MCF 10A (cell line): ENCODE measurements at regions not wholly inside any gene's neighbourhood (a gene's known extent, or its start where the extent isn't known, plus 50 kb on each side); places are given as distances from the start of the nearest gene placed in this dataset.

Experiments used
- BruUV-seq: library from RNA; stranded (reverse); fragments of 400-500 nt; replicated peaks from 2 replicates; lab custom pipeline; 2021; lab: Mats Ljungman, UMichigan
- CTCF ChIA-PET: fragments of 300-600 bp; sonication (Branson Sonifier 250); formaldehyde crosslinking; extraction: SDS; loops from one replicate; lab custom pipeline; 2021; ENCODE audit warnings: antibody characterized with exemption, inconsistent platforms; lab: Yijun Ruan, JAX
- POLR2A ChIA-PET: fragments of 300-600, 350-650 bp; sonication (Branson Sonifier 250); formaldehyde crosslinking; extraction: SDS; loops from one replicate; lab custom pipeline; 2020; ENCODE audit warnings: antibody characterized with exemption, inconsistent platforms; lab: Yijun Ruan, JAX
- DNase-seq: peaks from one replicate; pipeline ENCODE4 v3.0.0-alpha.2; 2018; ENCODE audit not compliant: unreplicated experiment
- H3K27ac Mint-ChIP-seq: one replicate; pipeline ENCODE4 v1.8.0; 2022; ENCODE audit warnings: mild to moderate bottlenecking, low read depth, mixed read lengths; ENCODE audit not compliant: unreplicated experiment
- H3K27me3 Mint-ChIP-seq: one replicate; pipeline ENCODE4 v1.8.0; 2022; ENCODE audit warnings: mixed read lengths; ENCODE audit not compliant: insufficient read depth, unreplicated experiment
- H3K36me3 Mint-ChIP-seq: one replicate; pipeline ENCODE4 v1.8.0; 2022; ENCODE audit warnings: mild to moderate bottlenecking, moderate library complexity, mixed read lengths; ENCODE audit not compliant: insufficient read depth, unreplicated experiment
- H3K4me1 Mint-ChIP-seq: one replicate; pipeline ENCODE4 v1.8.0; 2022; ENCODE audit warnings: mixed read lengths; ENCODE audit not compliant: insufficient read depth, unreplicated experiment
- H3K4me3 Mint-ChIP-seq: one replicate; pipeline ENCODE4 v1.8.0; 2022; ENCODE audit warnings: mild to moderate bottlenecking, moderate library complexity, mixed read lengths; ENCODE audit not compliant: unreplicated experiment
- H3K9me3 Mint-ChIP-seq: one replicate; pipeline ENCODE4 v1.8.0; 2022; ENCODE audit warnings: mixed read lengths; ENCODE audit not compliant: unreplicated experiment
- intact Hi-C: fragments of 100-400 bp; cut with micrococcal nuclease; formaldehyde crosslinking; loops from 2 replicates; pipeline ENCODE4 v1.14.1; 2022
- TF ChIP-seq, protein P1 (sequence below): fragments of 200-600 bp; IDR thresholded peaks from one replicate; pipeline ENCODE4 v1.8.0; 2022; ENCODE audit warnings: antibody characterized with exemption, mild to moderate bottlenecking; ENCODE audit not compliant: unreplicated experiment

DNA sequence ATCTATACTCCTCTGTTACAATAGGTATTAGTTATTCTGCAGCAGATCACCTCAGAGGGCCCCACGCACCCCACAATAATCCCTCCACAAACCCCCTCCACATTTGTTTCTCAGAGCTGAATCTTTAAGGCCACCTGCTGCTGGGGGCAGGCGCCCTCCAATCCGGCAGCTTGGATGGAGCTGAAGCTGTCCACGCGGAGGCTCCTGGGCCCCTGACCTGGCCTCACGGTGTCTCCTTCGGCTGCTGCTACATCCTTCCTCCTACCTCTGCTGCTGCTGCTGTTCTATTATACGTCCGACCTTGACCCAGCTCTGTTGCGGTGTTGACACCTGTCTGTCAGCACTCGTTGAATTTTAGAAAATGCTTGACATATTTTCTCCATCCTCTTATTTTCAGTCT lies 430.2 kb upstream of the ZFP42 start:
- H3K27me3 Mint-ChIP-seq, result no peaks in the 10 kb centered on the region
- no peaks in the 10 kb centered on the region for H3K9me3 Mint-ChIP-seq
- intact Hi-C loops, result no loop called here
- H3K27ac Mint-ChIP-seq, result no peak overlapping the region
- H3K36me3 Mint-ChIP-seq, result no peaks in the 10 kb centered on the region
- TF ChIP-seq, protein P1, sequence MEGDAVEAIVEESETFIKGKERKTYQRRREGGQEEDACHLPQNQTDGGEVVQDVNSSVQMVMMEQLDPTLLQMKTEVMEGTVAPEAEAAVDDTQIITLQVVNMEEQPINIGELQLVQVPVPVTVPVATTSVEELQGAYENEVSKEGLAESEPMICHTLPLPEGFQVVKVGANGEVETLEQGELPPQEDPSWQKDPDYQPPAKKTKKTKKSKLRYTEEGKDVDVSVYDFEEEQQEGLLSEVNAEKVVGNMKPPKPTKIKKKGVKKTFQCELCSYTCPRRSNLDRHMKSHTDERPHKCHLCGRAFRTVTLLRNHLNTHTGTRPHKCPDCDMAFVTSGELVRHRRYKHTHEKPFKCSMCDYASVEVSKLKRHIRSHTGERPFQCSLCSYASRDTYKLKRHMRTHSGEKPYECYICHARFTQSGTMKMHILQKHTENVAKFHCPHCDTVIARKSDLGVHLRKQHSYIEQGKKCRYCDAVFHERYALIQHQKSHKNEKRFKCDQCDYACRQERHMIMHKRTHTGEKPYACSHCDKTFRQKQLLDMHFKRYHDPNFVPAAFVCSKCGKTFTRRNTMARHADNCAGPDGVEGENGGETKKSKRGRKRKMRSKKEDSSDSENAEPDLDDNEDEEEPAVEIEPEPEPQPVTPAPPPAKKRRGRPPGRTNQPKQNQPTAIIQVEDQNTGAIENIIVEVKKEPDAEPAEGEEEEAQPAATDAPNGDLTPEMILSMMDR, result no peak
- CTCF ChIA-PET, result no interaction called here
- POLR2A ChIA-PET, result no interaction called here
- DNase-seq, result no peak
- H3K4me1 Mint-ChIP-seq, result no peaks in the 10 kb centered on the region
- BruUV-seq, result no TSS peak
- H3K4me3 Mint-ChIP-seq, result no peak overlapping the region

DNA sequence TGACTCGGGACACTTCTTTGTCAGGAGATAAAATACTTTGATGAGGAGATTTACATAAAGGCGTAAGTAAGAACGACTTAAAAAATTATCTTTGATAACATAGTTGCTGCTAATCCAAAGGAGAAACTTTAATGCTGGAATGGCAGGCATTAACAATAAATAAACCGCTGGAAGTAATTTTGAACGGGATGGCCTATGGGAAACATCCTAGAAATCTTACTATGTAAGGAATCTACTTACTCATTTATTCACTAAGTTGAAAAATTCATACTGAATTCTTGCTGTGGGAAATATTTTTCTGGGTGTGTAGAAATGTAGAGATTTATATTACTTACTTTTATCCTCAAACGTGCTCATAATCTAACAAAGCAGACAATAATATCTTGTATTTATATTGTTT lies 425.7 kb upstream of the ZFP42 start:
- Mint-ChIP-seq H3K27ac (no peak overlapping the region), H3K4me3 (no peak overlapping the region), H3K36me3 (no peaks in the 10 kb centered on the region), H3K27me3 (no peaks in the 10 kb centered on the region), H3K4me1 (no peaks in the 10 kb centered on the region), H3K9me3 (no peaks in the 10 kb centered on the region)
- ChIA-PET POLR2A (no interaction called here), CTCF (no interaction called here)
- BruUV-seq, result no TSS peak
- DNase-seq, result no peak
- intact Hi-C loops, result no loop called here
- TF ChIP-seq, protein P1, result no peak

DNA sequence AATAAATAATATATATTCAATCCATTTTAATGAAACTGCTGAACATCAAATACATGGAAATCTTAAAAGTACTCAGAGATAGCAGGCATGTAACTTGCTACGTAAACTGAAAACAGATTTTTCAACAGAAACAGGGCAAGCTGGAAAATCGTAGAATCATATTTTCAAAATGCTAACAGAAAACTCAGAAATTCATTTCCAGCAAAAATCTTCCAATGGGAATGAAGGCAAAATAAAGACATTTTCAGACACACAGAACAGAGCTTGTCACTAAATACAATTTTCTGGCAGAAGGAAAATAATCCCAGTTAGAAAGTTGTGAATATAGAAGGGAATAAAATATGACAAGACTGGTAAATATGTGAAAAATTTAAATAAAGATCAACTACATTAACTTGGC lies 419.9 kb upstream of the ZFP42 start:
- Mint-ChIP-seq H3K27ac (no peak overlapping the region), H3K4me3 (no peak overlapping the region), H3K36me3 (no peaks in the 10 kb centered on the region), H3K9me3 (no peaks in the 10 kb centered on the region), H3K4me1 (no peaks in the 10 kb centered on the region), H3K27me3 (no peaks in the 10 kb centered on the region)
- no TSS peak for BruUV-seq
- intact Hi-C loops, result no loop called here
- ChIA-PET CTCF (no interaction called here), POLR2A (no interaction called here)
- TF ChIP-seq, protein P1, result no peak
- no peak for DNase-seq

DNA sequence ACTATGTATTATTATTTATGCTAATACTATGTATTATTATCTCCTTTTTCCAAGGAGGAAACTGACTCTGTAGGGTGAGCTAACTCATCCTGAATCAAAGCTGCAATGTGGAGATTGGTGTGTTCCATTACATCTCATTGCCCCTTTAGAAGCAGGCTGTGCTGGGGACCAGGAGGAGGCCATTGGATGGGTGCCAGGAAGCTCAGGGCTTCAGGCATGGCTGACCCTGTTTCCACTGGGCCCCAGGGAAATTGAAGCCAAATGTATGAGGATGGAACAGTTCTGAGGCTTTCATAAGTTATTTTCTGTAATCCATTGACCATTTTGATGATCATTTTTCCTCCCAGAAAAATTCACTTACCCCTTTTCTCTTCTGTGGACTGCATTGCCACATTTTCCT lies 418.8 kb upstream of the ZFP42 start:
- H3K4me1 Mint-ChIP-seq, result no peaks in the 10 kb centered on the region
- no peaks in the 10 kb centered on the region for H3K36me3 Mint-ChIP-seq
- H3K9me3 Mint-ChIP-seq, result no peaks in the 10 kb centered on the region
- CTCF ChIA-PET, result interaction anchor here (0.6 kb wide), 1 partner anchor 89 kb away, joined by 3 read pairs; no protein-coding TSS in a partner anchor
- POLR2A ChIA-PET, result interaction anchor here (0.9 kb wide), 1 partner anchor 15 kb away, joined by 3 read pairs; no protein-coding TSS in a partner anchor
- intact Hi-C loops, result no loop called here
- BruUV-seq, result no TSS peak
- H3K27me3 Mint-ChIP-seq, result no peaks in the 10 kb centered on the region
- H3K27ac Mint-ChIP-seq, result no peak overlapping the region
- DNase-seq, result no peak
- H3K4me3 Mint-ChIP-seq, result no peak overlapping the region
- TF ChIP-seq, protein P1, result no peak
